Gastroesophageal sphincter (tissue), 4 donors: ENCODE measurements at regions not wholly inside any gene's neighbourhood (a gene's known extent, or its start where the extent isn't known, plus 50 kb on each side); places are given as distances from the start of the nearest gene placed in this dataset.
"Not testable (repeated sequence)": the region's sequence is repeated elsewhere in the genome, so short reads cannot be mapped to it uniquely, and the experiment has no call there.

Experiments used
- ATAC-seq: fragments of 150-250 bp; one replicate; pipeline ENCODE4 v1.9.1; 2016; ENCODE audit warnings: mild to moderate bottlenecking, moderate library complexity
- H3K27ac ChIP-seq, 4 donors: fragments of 200-600 bp; sonication (generic) in 3 of 4; 1 replicate in 3 of 4; 2 replicates in 1 of 4; pipeline ENCODE4 v1.5.1; 2016 to 2019
- H3K27me3 ChIP-seq: fragments of 200-600 bp; sonication (generic); one replicate; pipeline ENCODE4 v1.5.1; 2019
- H3K36me3 ChIP-seq, 2 donors: fragments of 200-600 bp; sonication (generic); one replicate each; pipeline ENCODE4 v1.5.1; 2019; ENCODE audit warnings: control low read depth in 1 of 2
- H3K4me1 ChIP-seq, 3 donors: fragments of 200-600 bp; sonication (generic); 1 replicate in 2 of 3; 2 replicates in 1 of 3; pipeline ENCODE4 v1.5.1; 2016 to 2019; ENCODE audit warnings: control low read depth in 2 of 3
- H3K4me3 ChIP-seq, 2 donors: fragments of 200-600 bp; sonication (generic); one replicate each; pipeline ENCODE4 v1.5.1; 2019; ENCODE audit warnings: mild to moderate bottlenecking in 1 of 2, moderate library complexity in 1 of 2
- H3K9me3 ChIP-seq, 3 donors: fragments of 200-600 bp; sonication (generic); one replicate each; pipeline ENCODE4 v1.5.1; 2017 to 2019; ENCODE audit warnings: control low read depth in 2 of 3
- CTCF ChIP-seq, 4 experiments: fragments of 200-600 bp in 2 of 4; fragments of 450-650 bp in 2 of 4; sonication (generic) in 1 of 4; IDR thresholded peaks; one replicate each; pipeline ENCODE4 v1.5.1; 2017 to 2019; ENCODE audit warnings: antibody characterized with exemption in 4 of 4, mild to moderate bottlenecking in 2 of 4, moderate library complexity in 2 of 4
- EP300 ChIP-seq: sonication (generic); formaldehyde crosslinking; IDR thresholded peaks from one replicate; pipeline ENCODE4 v1.6.1; 2017; ENCODE audit warnings: antibody characterized with exemption, mild to moderate bottlenecking
- POLR2A ChIP-seq, 2 donors: fragments of 450-650 bp; IDR thresholded peaks; one replicate each; pipeline ENCODE4 v1.6.1; 2017; ENCODE audit warnings: antibody characterized with exemption in 2 of 2, mild to moderate bottlenecking in 2 of 2, moderate library complexity in 1 of 2
- POLR2AphosphoS5 ChIP-seq: sonication (generic); formaldehyde crosslinking; IDR thresholded peaks from one replicate; pipeline ENCODE4 v1.6.1; 2017; ENCODE audit warnings: antibody characterized with exemption
- WGBS, 2 donors: methylation state at CpG; one replicate each; pipeline ENCODE4 v1.1.5; 2018; ENCODE audit warnings: low coverage in 1 of 2; 5-methylcytosine and 5-hydroxymethylcytosine counted together

GRCh38 chr13:99758460-99759162, 213.0 kb downstream of the ZIC5 start:
- Histone ChIP-seq H3K4me1 (no peaks in the 10 kb centered on the region), H3K27ac (no peak overlapping the region), H3K4me3 (no peak overlapping the region), H3K36me3 (no peaks in the 10 kb centered on the region), H3K27me3 (no peaks in the 10 kb centered on the region), H3K9me3 (peaks cover 0 to 39% (median 0%) of the 10 kb centered on the region in 3 donors)
- no peak for TF ChIP-seq EP300
- TF ChIP-seq POLR2A (IDR thresholded peaks at IDR 0.05): no peak
- TF ChIP-seq CTCF (IDR thresholded peaks at IDR 0.05): no peak
- no peak for TF ChIP-seq POLR2AphosphoS5
- WGBS, 2 donors: 54 to 70% methylated on average over 2 to 6 of the region's 6 CpGs
- ATAC-seq: no peak

- no peaks in the 10 kb centered on the region for H3K4me1 ChIP-seq
- H3K9me3 ChIP-seq: peaks cover 0 to 34% (median 0%) of the 10 kb centered on the region in 3 donors
- no peaks in the 10 kb centered on the region for H3K27me3 ChIP-seq
- H3K27ac ChIP-seq: no peak overlapping the region
- TF ChIP-seq EP300: no peak
- no peak for TF ChIP-seq POLR2AphosphoS5
- TF ChIP-seq CTCF (IDR thresholded peaks at IDR 0.05): no peak
- no peak for TF ChIP-seq POLR2A (IDR thresholded peaks at IDR 0.05)
- ATAC-seq: no peak
- 77 to 82% methylated on average over 6 to 8 of the region's 8 CpGs for WGBS, 2 donors
- no peaks in the 10 kb centered on the region for H3K36me3 ChIP-seq
- no peak overlapping the region for H3K4me3 ChIP-seq
Measured at GRCh38 chr13:99757756-99758459, 213.7 kb downstream of the ZIC5 start.

- ATAC-seq: no peak
- no peak overlapping the region for H3K4me3 ChIP-seq
- 80 to 94% methylated on average over 1 to 2 of the region's 2 CpGs for WGBS, 2 donors
- H3K36me3 ChIP-seq: peaks cover 0 to 3% of the 10 kb centered on the region in 2 donors
- no peak for TF ChIP-seq CTCF (IDR thresholded peaks at IDR 0.05)
- no peak for TF ChIP-seq EP300
- TF ChIP-seq POLR2AphosphoS5: no peak
- no peak for TF ChIP-seq POLR2A (IDR thresholded peaks at IDR 0.05)
- peaks cover 0 to 28% (median 0%) of the 10 kb centered on the region in 3 donors for H3K9me3 ChIP-seq
- H3K4me1 ChIP-seq: no peaks in the 10 kb centered on the region
- H3K27ac ChIP-seq: no peak overlapping the region
- H3K27me3 ChIP-seq: no peaks in the 10 kb centered on the region
Measured at GRCh38 chr13:99756281-99756680, 215.3 kb downstream of the ZIC5 start.

- not testable (repeated sequence) for ATAC-seq, H3K4me1 ChIP-seq, H3K4me3 ChIP-seq, H3K36me3 ChIP-seq, H3K27me3 ChIP-seq, H3K27ac ChIP-seq
- H3K9me3 ChIP-seq: peaks cover 0 to 13% (median 0%) of the 10 kb centered on the region in 3 donors
- WGBS, 2 donors: 97% methylated on average over 16 of the region's 18 CpGs; no CpG with 5 or more reads in 1 of the 2 donors
Measured at GRCh38 chr13:99754750-99755149, 216.8 kb downstream of the ZIC5 start.

GRCh38 chr13:99752373-99752772, 219.2 kb downstream of the ZIC5 start:
- 95% methylated on average over 2 of the region's 2 CpGs; no CpG with 5 or more reads in 1 of the 2 donors for WGBS, 2 donors
- no peaks in the 10 kb centered on the region for H3K9me3 ChIP-seq
- TF ChIP-seq POLR2AphosphoS5 (no peak), POLR2A (IDR thresholded peaks at IDR 0.05) (no peak), EP300 (no peak), CTCF (IDR thresholded peaks at IDR 0.05) (no peak)
- H3K27ac ChIP-seq: no peak overlapping the region
- no peak overlapping the region for H3K4me3 ChIP-seq
- peaks cover 0 to 3% of the 10 kb centered on the region in 2 donors for H3K36me3 ChIP-seq
- no peaks in the 10 kb centered on the region for H3K4me1 ChIP-seq
- H3K27me3 ChIP-seq: no peaks in the 10 kb centered on the region
- ATAC-seq: no peak
